ENCODE measurements at regions not wholly inside any gene's neighbourhood (a gene's known extent, or its start where the extent isn't known, plus 50 kb on each side); places are given as distances from the start of the nearest gene placed in this dataset.

GRCh38 chr19:29293292-29293691, 80.3 kb upstream of the UQCRFS1 start:
- DNase-seq: no peak

- peak; percentile 46 for DNase-seq
These were observed 80.9 kb upstream of the UQCRFS1 start for GRCh38 chr19:29293736-29294342.

- DNase-seq: no peak
These were observed 81.4 kb upstream of the UQCRFS1 start for GRCh38 chr19:29294343-29294811.

GRCh38 chr19:29295285-29295684, 82.3 kb upstream of the UQCRFS1 start:
- DNase-seq: no peak

GRCh38 chr19:29297381-29297780, 84.4 kb upstream of the UQCRFS1 start:
- no peak for DNase-seq

- peak; percentile 46 for DNase-seq
These were observed 86.7 kb upstream of the UQCRFS1 start for GRCh38 chr19:29299416-29300380.

- peak; percentile 5 for DNase-seq
These were observed 89.3 kb upstream of the UQCRFS1 start for GRCh38 chr19:29302002-29302928.

GRCh38 chr19:29303069-29303718, 90.2 kb upstream of the UQCRFS1 start:
- DNase-seq: peak; percentile 30

- DNase-seq: peak; percentile 21
These were observed 90.8 kb upstream of the UQCRFS1 start for GRCh38 chr19:29303719-29304090.

- DNase-seq: no peak
These were observed 92.3 kb upstream of the UQCRFS1 start for GRCh38 chr19:29305268-29305667.

GRCh38 chr19:29308977-29309590, 96.1 kb upstream of the UQCRFS1 start:
- DNase-seq: no peak

- no peak for DNase-seq
These were observed 96.7 kb upstream of the UQCRFS1 start for GRCh38 chr19:29309637-29310036.

- no peak for DNase-seq
These were observed 98.3 kb upstream of the UQCRFS1 start for GRCh38 chr19:29311191-29311790.

- DNase-seq: no peak
These were observed 102.7 kb upstream of the UQCRFS1 start for GRCh38 chr19:29315556-29316190.

GRCh38 chr19:29318581-29318980, 105.6 kb upstream of the UQCRFS1 start:
- no peak for DNase-seq

GRCh38 chr19:29320086-29320485, 107.1 kb upstream of the UQCRFS1 start:
- DNase-seq: no peak

- DNase-seq: no peak
These were observed 107.7 kb upstream of the UQCRFS1 start for GRCh38 chr19:29320618-29321017.

- DNase-seq: no peak
These were observed 108.2 kb upstream of the UQCRFS1 start for GRCh38 chr19:29321116-29321515.

- no peak for DNase-seq
These were observed 110.1 kb upstream of the UQCRFS1 start for GRCh38 chr19:29323021-29323430.

GRCh38 chr19:29323440-29324290, 110.7 kb upstream of the UQCRFS1 start:
- no peak for DNase-seq

All from activated effector memory CD4-positive, alpha-beta T cell treated with anti-CD3 and anti-CD28 coated beads, Interleukin-2, amount 50 U/mL, for 16 hours (primary cell).